ENCODE measurements at regions not wholly inside any gene's neighbourhood (a gene's known extent, or its start where the extent isn't known, plus 50 kb on each side); places are given as distances from the start of the nearest gene placed in this dataset.

GRCh38 chr3:95715128-95715527, 1099.3 kb upstream of the EPHA6 start:
- CTCF ChIA-PET: no interaction called here
- no peak overlapping the region for H3K27ac Mint-ChIP-seq (ENCODE audit: unreplicated experiment)
- no peak for TF ChIP-seq CTCF (IDR thresholded peaks at IDR 0.05; ENCODE audit: unreplicated experiment)
- intact Hi-C loops (cut with micrococcal nuclease; ENCODE audit: unreplicated experiment): no loop called here
- no peak overlapping the region for H3K4me3 Mint-ChIP-seq (ENCODE audit: low read depth, unreplicated experiment)
- no peaks in the 10 kb centered on the region for H3K4me1 Mint-ChIP-seq (ENCODE audit: low read depth, unreplicated experiment)
- no peaks in the 10 kb centered on the region for H3K9me3 Mint-ChIP-seq (ENCODE audit: low read depth, unreplicated experiment)
- H3K27me3 Mint-ChIP-seq (ENCODE audit: unreplicated experiment): no peaks in the 10 kb centered on the region
- H3K36me3 Mint-ChIP-seq (ENCODE audit: insufficient read depth, unreplicated experiment): no peaks in the 10 kb centered on the region
- BruUV-seq (replicated peaks): no TSS peak
- DNase-seq: no peak

GRCh38 chr3:95717048-95717447, 1097.3 kb upstream of the EPHA6 start:
- DNase-seq: no peak
- intact Hi-C loops (cut with micrococcal nuclease; ENCODE audit: unreplicated experiment): no loop called here
- H3K4me3 Mint-ChIP-seq (ENCODE audit: low read depth, unreplicated experiment): no peak overlapping the region
- H3K27me3 Mint-ChIP-seq (ENCODE audit: unreplicated experiment): no peaks in the 10 kb centered on the region
- H3K27ac Mint-ChIP-seq (ENCODE audit: unreplicated experiment): no peak overlapping the region
- H3K36me3 Mint-ChIP-seq (ENCODE audit: insufficient read depth, unreplicated experiment): no peaks in the 10 kb centered on the region
- no TSS peak for BruUV-seq (replicated peaks)
- TF ChIP-seq CTCF (IDR thresholded peaks at IDR 0.05; ENCODE audit: unreplicated experiment): no peak
- H3K4me1 Mint-ChIP-seq (ENCODE audit: low read depth, unreplicated experiment): no peaks in the 10 kb centered on the region
- CTCF ChIA-PET: no interaction called here
- no peaks in the 10 kb centered on the region for H3K9me3 Mint-ChIP-seq (ENCODE audit: low read depth, unreplicated experiment)

- CTCF ChIA-PET: no interaction called here
- no peaks in the 10 kb centered on the region for H3K4me1 Mint-ChIP-seq (ENCODE audit: low read depth, unreplicated experiment)
- no peak for DNase-seq
Measured at GRCh38 chr3:95718168-95718567, 1096.2 kb upstream of the EPHA6 start.

GRCh38 chr3:95719481-95719880, 1094.9 kb upstream of the EPHA6 start:
- no peak for TF ChIP-seq CTCF (IDR thresholded peaks at IDR 0.05; ENCODE audit: unreplicated experiment)
- DNase-seq: no peak
- H3K4me3 Mint-ChIP-seq (ENCODE audit: low read depth, unreplicated experiment): no peak overlapping the region
- no peaks in the 10 kb centered on the region for H3K9me3 Mint-ChIP-seq (ENCODE audit: low read depth, unreplicated experiment)
- intact Hi-C loops (cut with micrococcal nuclease; ENCODE audit: unreplicated experiment): no loop called here
- no TSS peak for BruUV-seq (replicated peaks)
- no peaks in the 10 kb centered on the region for H3K36me3 Mint-ChIP-seq (ENCODE audit: insufficient read depth, unreplicated experiment)
- no peaks in the 10 kb centered on the region for H3K27me3 Mint-ChIP-seq (ENCODE audit: unreplicated experiment)
- H3K27ac Mint-ChIP-seq (ENCODE audit: unreplicated experiment): no peak overlapping the region
- H3K4me1 Mint-ChIP-seq (ENCODE audit: low read depth, unreplicated experiment): no peaks in the 10 kb centered on the region
- CTCF ChIA-PET: no interaction called here

More at GRCh38 chr3:95718168-95718567, 1096.2 kb upstream of the EPHA6 start:
- Mint-ChIP-seq H3K27ac (ENCODE audit: unreplicated experiment) (no peak overlapping the region), H3K27me3 (ENCODE audit: unreplicated experiment) (no peaks in the 10 kb centered on the region), H3K4me3 (ENCODE audit: low read depth, unreplicated experiment) (no peak overlapping the region), H3K9me3 (ENCODE audit: low read depth, unreplicated experiment) (no peaks in the 10 kb centered on the region), H3K36me3 (ENCODE audit: insufficient read depth, unreplicated experiment) (no peaks in the 10 kb centered on the region)
- no peak for TF ChIP-seq CTCF (IDR thresholded peaks at IDR 0.05; ENCODE audit: unreplicated experiment)
- BruUV-seq (replicated peaks): no TSS peak
- intact Hi-C loops (cut with micrococcal nuclease; ENCODE audit: unreplicated experiment): no loop called here

GRCh38 chr3:95721938-95722337, 1092.5 kb upstream of the EPHA6 start:
- Mint-ChIP-seq H3K4me1 (ENCODE audit: low read depth, unreplicated experiment) (no peaks in the 10 kb centered on the region), H3K36me3 (ENCODE audit: insufficient read depth, unreplicated experiment) (no peaks in the 10 kb centered on the region), H3K9me3 (ENCODE audit: low read depth, unreplicated experiment) (no peaks in the 10 kb centered on the region), H3K4me3 (ENCODE audit: low read depth, unreplicated experiment) (no peak overlapping the region), H3K27me3 (ENCODE audit: unreplicated experiment) (no peaks in the 10 kb centered on the region), H3K27ac (ENCODE audit: unreplicated experiment) (no peak overlapping the region)
- DNase-seq: peak; percentile 1
- no TSS peak for BruUV-seq (replicated peaks)
- CTCF ChIA-PET: no interaction called here
- no peak for TF ChIP-seq CTCF (IDR thresholded peaks at IDR 0.05; ENCODE audit: unreplicated experiment)
- intact Hi-C loops (cut with micrococcal nuclease; ENCODE audit: unreplicated experiment): no loop called here
